Lung (tissue), 11 donors: ENCODE measurements at regions not wholly inside any gene's neighbourhood (a gene's known extent, or its start where the extent isn't known, plus 50 kb on each side); places are given as distances from the start of the nearest gene placed in this dataset.

Source experiments
- ATAC-seq: fragments of 200-7000 bp; cut with Tn5 transposase; one replicate; pipeline ENCODE4 v1.9.1; 2020; ENCODE audit warnings: moderate number of reproducible peaks; ENCODE audit not compliant: insufficient read depth, low FRiP score
- DNase-seq, 3 donors: peaks; one replicate each; pipeline ENCODE4 v3.0.0-alpha.2; 2013 to 2017
- H3K27ac ChIP-seq, 2 donors: one replicate each; pipeline ENCODE4 v1.5.1; 2013; ENCODE audit warnings: mild to moderate bottlenecking in 2 of 2, moderate library complexity in 2 of 2, control low read depth in 1 of 2, inconsistent platforms in 1 of 2, low read depth in 1 of 2, low read length in 1 of 2
- H3K27me3 ChIP-seq, 3 donors: one replicate each; pipeline ENCODE4 v1.5.1; 2013; ENCODE audit warnings: low read length in 2 of 3; ENCODE audit not compliant: control insufficient read depth in 3 of 3, insufficient read depth in 3 of 3
- H3K36me3 ChIP-seq, 4 donors: one replicate each; pipeline ENCODE4 v1.5.1; 2013; ENCODE audit warnings: low read length in 4 of 4, mild to moderate bottlenecking in 1 of 4, moderate library complexity in 1 of 4; ENCODE audit not compliant: control insufficient read depth in 4 of 4, insufficient read depth in 4 of 4
- H3K4me1 ChIP-seq, 5 donors: one replicate each; pipeline ENCODE4 v1.5.1; 2013; ENCODE audit warnings: low read length in 5 of 5, mild to moderate bottlenecking in 2 of 5, moderate library complexity in 1 of 5; ENCODE audit not compliant: control insufficient read depth in 5 of 5, insufficient read depth in 5 of 5
- H3K4me3 ChIP-seq: one replicate; pipeline ENCODE4 v1.5.1; 2013; ENCODE audit warnings: mild to moderate bottlenecking, control low read depth, moderate library complexity
- H3K9ac ChIP-seq, 2 donors: one replicate each; pipeline ENCODE4 v1.5.1; 2013; ENCODE audit warnings: low read length in 2 of 2, control low read depth in 1 of 2; ENCODE audit not compliant: insufficient read depth in 1 of 2
- H3K9me3 ChIP-seq, 4 donors: one replicate each; pipeline ENCODE4 v1.5.1; 2013; ENCODE audit warnings: low read length in 3 of 4, mild to moderate bottlenecking in 1 of 4, moderate library complexity in 1 of 4; ENCODE audit not compliant: control insufficient read depth in 4 of 4, insufficient read depth in 3 of 4
- WGBS, 2 donors: extraction: QIAGEN DNeasy Blood & Tissue Kit; methylation state at CpG; one replicate each; pipeline ENCODE4 v1.1.7; 2013; 5-methylcytosine and 5-hydroxymethylcytosine counted together
- TF ChIP-seq, protein P1 (sequence below): IDR thresholded peaks from 2 replicates; pipeline ENCODE4 v1.5.1; 2012; ENCODE audit warnings: mild to moderate bottlenecking; ENCODE audit errors: control extremely low read depth, extremely low read depth
- donor health status: control.
- donor health status: control.
- donor health status: Bipolar disorder and iron deficiency.
- donor health status: healthy.
- donor health status: DM: yes; HTN: yes; CAD: no.

DNA sequence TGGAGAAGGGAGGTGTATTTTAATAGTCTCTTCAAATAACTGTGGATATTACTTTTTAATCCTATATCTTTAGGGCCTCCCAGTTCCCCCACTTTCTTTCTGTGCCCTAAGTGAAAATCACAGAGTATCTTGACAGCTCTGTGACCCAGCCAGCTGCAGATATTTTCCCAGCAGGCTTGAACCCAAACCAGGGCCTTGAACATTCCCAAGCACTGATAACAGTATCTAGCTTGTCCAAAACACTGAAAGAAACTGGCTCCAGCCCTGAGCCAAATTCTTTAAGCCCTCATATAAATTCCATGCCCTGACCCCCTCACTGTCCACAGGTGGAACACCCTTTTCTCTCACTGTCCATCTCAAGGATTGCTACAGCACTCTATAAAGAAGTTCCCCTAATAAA lies 388.1 kb upstream of the CHAC2 start:
- H3K9me3 ChIP-seq, result no peaks in the 10 kb centered on the region
- no peaks in the 10 kb centered on the region for H3K36me3 ChIP-seq
- H3K4me1 ChIP-seq, result peaks cover 0 to 8% (median 0%) of the 10 kb centered on the region in 5 donors
- H3K27me3 ChIP-seq, result no peaks in the 10 kb centered on the region
- no peak overlapping the region for H3K9ac ChIP-seq
- no peak for ATAC-seq
- H3K4me3 ChIP-seq, result no peak overlapping the region
- TF ChIP-seq, protein P1, sequence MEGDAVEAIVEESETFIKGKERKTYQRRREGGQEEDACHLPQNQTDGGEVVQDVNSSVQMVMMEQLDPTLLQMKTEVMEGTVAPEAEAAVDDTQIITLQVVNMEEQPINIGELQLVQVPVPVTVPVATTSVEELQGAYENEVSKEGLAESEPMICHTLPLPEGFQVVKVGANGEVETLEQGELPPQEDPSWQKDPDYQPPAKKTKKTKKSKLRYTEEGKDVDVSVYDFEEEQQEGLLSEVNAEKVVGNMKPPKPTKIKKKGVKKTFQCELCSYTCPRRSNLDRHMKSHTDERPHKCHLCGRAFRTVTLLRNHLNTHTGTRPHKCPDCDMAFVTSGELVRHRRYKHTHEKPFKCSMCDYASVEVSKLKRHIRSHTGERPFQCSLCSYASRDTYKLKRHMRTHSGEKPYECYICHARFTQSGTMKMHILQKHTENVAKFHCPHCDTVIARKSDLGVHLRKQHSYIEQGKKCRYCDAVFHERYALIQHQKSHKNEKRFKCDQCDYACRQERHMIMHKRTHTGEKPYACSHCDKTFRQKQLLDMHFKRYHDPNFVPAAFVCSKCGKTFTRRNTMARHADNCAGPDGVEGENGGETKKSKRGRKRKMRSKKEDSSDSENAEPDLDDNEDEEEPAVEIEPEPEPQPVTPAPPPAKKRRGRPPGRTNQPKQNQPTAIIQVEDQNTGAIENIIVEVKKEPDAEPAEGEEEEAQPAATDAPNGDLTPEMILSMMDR, result no peak
- no peak for DNase-seq
- no peak overlapping the region for H3K27ac ChIP-seq

DNA sequence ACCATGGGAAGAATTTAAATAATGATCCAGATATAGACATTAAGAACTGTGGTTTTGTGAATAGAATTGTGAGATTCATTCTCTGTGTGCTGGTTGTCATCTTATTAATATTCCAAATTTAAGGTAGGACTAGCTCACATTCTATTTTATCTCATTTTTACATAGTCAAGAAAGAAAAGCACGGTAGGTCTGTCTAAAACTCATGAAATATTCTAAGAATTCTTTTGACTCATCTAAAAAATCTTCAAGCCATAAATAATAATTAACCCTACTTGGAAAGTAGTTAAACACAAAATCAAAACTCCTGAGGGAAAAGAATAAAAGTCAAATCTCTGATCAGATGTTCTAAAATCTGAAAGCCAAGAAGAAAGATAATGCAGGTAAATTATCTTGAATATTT lies 388.8 kb upstream of the CHAC2 start:
- Histone ChIP-seq H3K4me3 (no peak overlapping the region), H3K9me3 (no peaks in the 10 kb centered on the region), H3K36me3 (no peaks in the 10 kb centered on the region), H3K9ac (no peak overlapping the region), H3K4me1 (peaks cover 0 to 8% (median 0%) of the 10 kb centered on the region in 5 donors), H3K27me3 (no peaks in the 10 kb centered on the region), H3K27ac (no peak overlapping the region)
- no peak for ATAC-seq
- DNase-seq, result no peak
- TF ChIP-seq, protein P1, result no peak
- WGBS, 2 donors, result 68 to 71% methylated on average over 1 of the region's 1 CpG

DNA sequence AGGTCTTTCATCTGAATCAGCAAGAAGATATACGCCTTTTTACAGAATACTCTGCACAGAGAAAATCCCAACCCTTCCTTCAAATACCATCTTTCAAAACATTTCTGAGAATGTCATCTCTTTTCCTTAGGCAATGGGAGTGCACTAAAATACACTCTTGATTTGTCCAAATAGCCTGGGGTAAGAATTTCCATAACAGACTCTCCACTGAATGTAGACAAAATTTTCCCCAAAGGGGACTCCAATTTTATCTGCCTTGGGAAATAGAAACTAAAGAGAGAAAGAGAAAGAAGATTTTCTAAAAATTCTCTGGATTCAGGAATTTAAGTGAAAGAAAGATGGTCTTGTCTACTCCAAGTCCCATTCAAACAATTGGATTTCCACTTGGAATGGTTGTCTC lies 394.5 kb upstream of the CHAC2 start:
- peaks cover 0 to 2% (median 0%) of the 10 kb centered on the region in 5 donors for H3K4me1 ChIP-seq
- H3K27me3 ChIP-seq, result no peaks in the 10 kb centered on the region
- DNase-seq, result no peak
- H3K36me3 ChIP-seq, result no peaks in the 10 kb centered on the region
- 94 to 100% methylated on average over 1 of the region's 1 CpG for whole genome bisulfite sequencing, 2 donors
- ATAC-seq, result no peak
- H3K9ac ChIP-seq, result no peak overlapping the region
- no peak overlapping the region for H3K4me3 ChIP-seq
- TF ChIP-seq, protein P1, result no peak
- no peak overlapping the region for H3K27ac ChIP-seq
- no peaks in the 10 kb centered on the region for H3K9me3 ChIP-seq

DNA sequence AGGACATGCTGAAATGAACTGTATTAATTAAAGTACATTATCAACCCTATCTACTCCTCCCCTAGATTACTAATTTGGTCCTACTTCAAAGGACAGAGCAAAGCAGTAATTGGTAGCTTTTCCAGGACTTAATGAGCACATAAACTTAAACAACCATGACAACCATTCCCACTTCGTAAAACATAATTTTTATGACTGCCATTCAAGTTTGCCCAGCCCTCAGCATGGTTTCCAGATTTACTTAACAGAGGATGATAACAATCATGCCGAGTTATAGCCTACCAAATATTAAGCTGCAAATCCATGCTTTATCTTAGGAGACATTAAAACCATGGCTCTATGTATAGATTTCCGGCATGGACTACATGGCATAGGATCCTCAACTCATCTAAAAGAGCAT lies 401.1 kb upstream of the CHAC2 start:
- 89 to 94% methylated on average over 3 of the region's 3 CpGs for WGBS, 2 donors
- Histone ChIP-seq H3K36me3 (no peaks in the 10 kb centered on the region), H3K27me3 (no peaks in the 10 kb centered on the region), H3K27ac (no peak overlapping the region), H3K4me3 (no peak overlapping the region), H3K9me3 (peaks cover 0 to 2% (median 0%) of the 10 kb centered on the region in 4 donors), H3K4me1 (no peaks in the 10 kb centered on the region), H3K9ac (no peak overlapping the region)
- TF ChIP-seq, protein P1, result no peak
- DNase-seq (no peak), ATAC-seq (no peak)
